Neural progenitor cell (in vitro differentiated cells): ENCODE measurements at regions not wholly inside any gene's neighbourhood (a gene's known extent, or its start where the extent isn't known, plus 50 kb on each side); places are given as distances from the start of the nearest gene placed in this dataset.

Experiments used
- DNase-seq: peaks from one replicate; pipeline ENCODE4 v3.0.0-alpha.2; 2016; ENCODE audit warnings: low spot score
- H2AFZ ChIP-seq: fragments of 200-600 bp; sonication (generic); replicated peaks from 2 replicates; pipeline ENCODE4 v1.6.1; 2016; ENCODE audit warnings: antibody characterized with exemption
- H3F3A ChIP-seq: fragments of 200-600 bp; sonication (generic); 2 replicates; pipeline ENCODE4 v1.6.1; 2016; ENCODE audit warnings: antibody characterized with exemption, low read depth
- H3K27ac ChIP-seq: fragments of 200-600 bp; sonication (generic); 2 replicates; pipeline ENCODE4 v1.5.1; 2016; ENCODE audit warnings: mild to moderate bottlenecking
- H3K27me3 ChIP-seq: fragments of 200-600 bp; sonication (generic); 2 replicates; pipeline ENCODE4 v1.6.1; 2016; ENCODE audit warnings: mild to moderate bottlenecking, moderate library complexity
- H3K36me3 ChIP-seq: fragments of 200-600 bp; sonication (generic); 2 replicates; pipeline ENCODE4 v1.5.1; 2016
- H3K4me1 ChIP-seq: fragments of 200-600 bp; sonication (generic); 2 replicates; pipeline ENCODE4 v1.6.1; 2016; ENCODE audit warnings: mixed run types
- H3K4me2 ChIP-seq: fragments of 200-600 bp; sonication (generic); 2 replicates; pipeline ENCODE4 v1.6.1; 2016
- H3K4me3 ChIP-seq: fragments of 200-600 bp; sonication (generic); 2 replicates; pipeline ENCODE4 v1.5.1; 2016
- H3K79me2 ChIP-seq: fragments of 200-600 bp; sonication (generic); 2 replicates; pipeline ENCODE4 v1.6.1; 2016; ENCODE audit warnings: low read depth
- H3K9ac ChIP-seq: fragments of 200-600 bp; sonication (generic); 2 replicates; pipeline ENCODE4 v1.6.1; 2016
- H3K9me3 ChIP-seq: fragments of 200-600 bp; sonication (generic); 2 replicates; pipeline ENCODE4 v1.5.1; 2016; ENCODE audit warnings: low read depth
- H4K20me1 ChIP-seq: fragments of 200-600 bp; sonication (generic); 2 replicates; pipeline ENCODE4 v1.6.1; 2016; ENCODE audit warnings: low read depth
- H3K27ac Mint-ChIP-seq: 3 replicates; pipeline ENCODE4 v1.8.0; 2021; ENCODE audit warnings: mixed read lengths
- H3K27me3 Mint-ChIP-seq: 2 replicates; pipeline ENCODE4 v1.8.0; 2022; ENCODE audit warnings: low read depth, mild to moderate bottlenecking, inconsistent platforms, moderate library complexity, mixed read lengths; ENCODE audit not compliant: insufficient read depth
- H3K36me3 Mint-ChIP-seq: 3 replicates; pipeline ENCODE4 v1.8.0; 2021; ENCODE audit warnings: mixed read lengths
- H3K4me1 Mint-ChIP-seq: 3 replicates; pipeline ENCODE4 v1.8.0; 2021; ENCODE audit warnings: mixed read lengths
- H3K4me3 Mint-ChIP-seq: 3 replicates; pipeline ENCODE4 v1.8.0; 2021; ENCODE audit warnings: mild to moderate bottlenecking, moderate library complexity, mixed read lengths
- H3K9me3 Mint-ChIP-seq: 3 replicates; pipeline ENCODE4 v1.8.0; 2020; ENCODE audit warnings: mixed read lengths
- CTCF ChIP-seq: fragments of 200-600 bp; sonication (generic); IDR thresholded peaks from 2 replicates; pipeline ENCODE4 v1.5.1; 2017; ENCODE audit warnings: antibody characterized with exemption, mild to moderate bottlenecking
- EZH2 ChIP-seq: fragments of 200-600 bp; sonication (generic); IDR thresholded peaks from 2 replicates; pipeline ENCODE4 v1.6.1; 2017; ENCODE audit warnings: antibody characterized with exemption, mild to moderate bottlenecking, moderate library complexity
- EZH2phosphoT487 ChIP-seq: fragments of 200-600 bp; sonication (generic); IDR thresholded peaks from 2 replicates; pipeline ENCODE4 v1.6.1; 2017; ENCODE audit warnings: antibody characterized with exemption

- no peaks in the 10 kb centered on the region for H4K20me1 ChIP-seq
- Mint-ChIP-seq H3K4me3 (no peak overlapping the region), H3K4me1 (peaks cover 6% of the 10 kb centered on the region), H3K27me3 (no peaks in the 10 kb centered on the region), H3K27ac (no peak overlapping the region), H3K9me3 (no peaks in the 10 kb centered on the region), H3K36me3 (no peaks in the 10 kb centered on the region)
- peaks cover 8% of the 10 kb centered on the region for H3K4me1 ChIP-seq
- peaks cover 85% of the 10 kb centered on the region for H3K27me3 ChIP-seq
- no peaks in the 10 kb centered on the region for H3F3A ChIP-seq
- no peak overlapping the region for H3K27ac ChIP-seq
- no peaks in the 10 kb centered on the region for H3K79me2 ChIP-seq
- no peak for DNase-seq
- no peaks in the 10 kb centered on the region for H3K36me3 ChIP-seq
- H3K4me3 ChIP-seq = no peak overlapping the region
- TF ChIP-seq EZH2phosphoT487 (no peak), EZH2 (no peak), CTCF (no peak)
- H3K9me3 ChIP-seq = no peaks in the 10 kb centered on the region
- H3K4me2 ChIP-seq = no peak overlapping the region
- H2AFZ ChIP-seq = no peak overlapping the region
- H3K9ac ChIP-seq = no peak overlapping the region
Measured at GRCh38 chr12:48266826-48267225, 63.7 kb upstream of the OR10AD1 start.

GRCh38 chr12:48265777-48266176 lies 62.7 kb upstream of the OR10AD1 start:
- Mint-ChIP-seq H3K4me1 (peaks cover 6% of the 10 kb centered on the region), H3K27ac (no peak overlapping the region), H3K27me3 (no peaks in the 10 kb centered on the region), H3K36me3 (no peaks in the 10 kb centered on the region), H3K9me3 (no peaks in the 10 kb centered on the region), H3K4me3 (no peak overlapping the region)
- TF ChIP-seq CTCF (no peak), EZH2 (no peak), EZH2phosphoT487 (no peak)
- Histone ChIP-seq H3K27ac (no peak overlapping the region), H3K9ac (no peak overlapping the region), H3K4me1 (peaks cover 8% of the 10 kb centered on the region), H2AFZ (no peak overlapping the region), H3K9me3 (no peaks in the 10 kb centered on the region), H3K79me2 (no peaks in the 10 kb centered on the region), H3F3A (no peaks in the 10 kb centered on the region), H4K20me1 (no peaks in the 10 kb centered on the region), H3K4me3 (no peak overlapping the region), H3K27me3 (peaks cover 77% of the 10 kb centered on the region), H3K36me3 (no peaks in the 10 kb centered on the region), H3K4me2 (no peak overlapping the region)
- no peak for DNase-seq

- H3K27ac Mint-ChIP-seq = no peak overlapping the region
- Histone ChIP-seq H3F3A (no peaks in the 10 kb centered on the region), H3K9me3 (no peaks in the 10 kb centered on the region), H3K27me3 (peaks cover 66% of the 10 kb centered on the region), H2AFZ (no peak overlapping the region), H3K27ac (no peak overlapping the region), H3K4me3 (no peak overlapping the region), H3K36me3 (no peaks in the 10 kb centered on the region), H3K4me1 (peaks cover 8% of the 10 kb centered on the region), H3K9ac (no peak overlapping the region), H4K20me1 (no peaks in the 10 kb centered on the region), H3K79me2 (no peaks in the 10 kb centered on the region), H3K4me2 (no peak overlapping the region)
- H3K27me3 Mint-ChIP-seq = no peaks in the 10 kb centered on the region
- H3K4me3 Mint-ChIP-seq = no peak overlapping the region
- DNase-seq = no peak
- H3K36me3 Mint-ChIP-seq = no peaks in the 10 kb centered on the region
- TF ChIP-seq EZH2 (no peak), CTCF (no peak), EZH2phosphoT487 (no peak)
- H3K9me3 Mint-ChIP-seq = no peaks in the 10 kb centered on the region
- H3K4me1 Mint-ChIP-seq = peaks cover 6% of the 10 kb centered on the region
Measured at GRCh38 chr12:48263617-48264016, 60.5 kb upstream of the OR10AD1 start.
